22Rv1 (cell line): ENCODE measurements at regions not wholly inside any gene's neighbourhood (a gene's known extent, or its start where the extent isn't known, plus 50 kb on each side); places are given as distances from the start of the nearest gene placed in this dataset.

Experiments
- ZFX ChIP-seq: fragments of 450-650 bp; IDR thresholded peaks from 2 replicates; pipeline ENCODE4 v1.6.1; 2017; ENCODE audit warnings: antibody characterized with exemption, borderline replicate concordance
- TF ChIP-seq, protein P1 (sequence below): fragments of 450-650 bp; IDR thresholded peaks from 2 replicates; pipeline ENCODE4 v1.5.1; 2017; ENCODE audit warnings: mild to moderate bottlenecking

DNA sequence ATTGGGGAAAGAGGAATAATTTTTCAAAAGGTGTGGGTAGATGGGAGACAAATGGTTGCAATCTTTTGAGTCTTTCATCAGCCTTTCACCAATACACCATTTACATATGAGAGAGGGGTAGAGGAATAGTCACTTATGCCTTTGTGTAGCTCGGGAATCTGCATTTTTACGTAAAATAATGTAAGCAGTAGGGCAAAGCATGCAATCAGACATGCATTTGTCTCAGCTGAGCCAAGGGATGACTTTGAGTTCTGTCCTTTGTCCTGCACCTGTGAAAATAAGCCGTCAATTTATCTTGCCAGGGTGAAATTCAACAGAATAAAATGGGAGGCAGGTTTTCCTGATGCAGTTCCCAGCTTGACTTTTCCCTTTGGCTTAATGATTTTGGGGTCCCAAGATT, 1473.4 kb upstream of the TENM3 start:
- TF ChIP-seq, protein P1, sequence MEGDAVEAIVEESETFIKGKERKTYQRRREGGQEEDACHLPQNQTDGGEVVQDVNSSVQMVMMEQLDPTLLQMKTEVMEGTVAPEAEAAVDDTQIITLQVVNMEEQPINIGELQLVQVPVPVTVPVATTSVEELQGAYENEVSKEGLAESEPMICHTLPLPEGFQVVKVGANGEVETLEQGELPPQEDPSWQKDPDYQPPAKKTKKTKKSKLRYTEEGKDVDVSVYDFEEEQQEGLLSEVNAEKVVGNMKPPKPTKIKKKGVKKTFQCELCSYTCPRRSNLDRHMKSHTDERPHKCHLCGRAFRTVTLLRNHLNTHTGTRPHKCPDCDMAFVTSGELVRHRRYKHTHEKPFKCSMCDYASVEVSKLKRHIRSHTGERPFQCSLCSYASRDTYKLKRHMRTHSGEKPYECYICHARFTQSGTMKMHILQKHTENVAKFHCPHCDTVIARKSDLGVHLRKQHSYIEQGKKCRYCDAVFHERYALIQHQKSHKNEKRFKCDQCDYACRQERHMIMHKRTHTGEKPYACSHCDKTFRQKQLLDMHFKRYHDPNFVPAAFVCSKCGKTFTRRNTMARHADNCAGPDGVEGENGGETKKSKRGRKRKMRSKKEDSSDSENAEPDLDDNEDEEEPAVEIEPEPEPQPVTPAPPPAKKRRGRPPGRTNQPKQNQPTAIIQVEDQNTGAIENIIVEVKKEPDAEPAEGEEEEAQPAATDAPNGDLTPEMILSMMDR = no peak
- no peak for TF ChIP-seq ZFX
